HG02623 (cell line): ENCODE measurements at regions not wholly inside any gene's neighbourhood (a gene's known extent, or its start where the extent isn't known, plus 50 kb on each side); places are given as distances from the start of the nearest gene placed in this dataset.
"Not testable (repeated sequence)": the region's sequence is repeated elsewhere in the genome, so short reads cannot be mapped to it uniquely, and the experiment has no call there.

ENCODE experiments used
- ATAC-seq: cut with Tn5 transposase; IDR thresholded peaks from one replicate; pipeline ENCODE4 v1.9.1; 2021; ENCODE audit warnings: moderate library complexity; ENCODE audit not compliant: unreplicated experiment

- ATAC-seq, result no peak
Observed at GRCh38 chr5:130502702-130503101, 598.4 kb downstream of the CHSY3 start.

GRCh38 chr5:130501151-130501865 is 597.0 kb downstream of the CHSY3 start:
- no peak for ATAC-seq

DNA sequence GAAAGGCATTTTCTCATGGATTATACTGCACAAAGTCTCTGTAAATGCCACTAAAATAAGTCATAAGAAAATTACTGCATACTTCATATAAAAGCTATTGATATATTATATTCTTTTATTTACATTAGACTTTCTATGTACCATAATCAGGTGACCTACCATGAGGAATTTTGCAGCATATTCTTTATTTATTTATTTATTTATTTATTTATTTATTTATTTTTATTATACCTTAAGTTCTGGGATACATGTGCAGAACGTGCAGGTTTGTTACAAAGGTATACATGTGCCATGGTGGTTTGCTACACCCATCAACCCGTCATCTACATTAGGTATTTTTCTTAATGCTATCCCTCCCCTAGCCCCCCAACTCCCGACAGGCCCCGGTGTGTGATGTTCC is 596.2 kb downstream of the CHSY3 start:
- ATAC-seq, result not testable (repeated sequence)

DNA sequence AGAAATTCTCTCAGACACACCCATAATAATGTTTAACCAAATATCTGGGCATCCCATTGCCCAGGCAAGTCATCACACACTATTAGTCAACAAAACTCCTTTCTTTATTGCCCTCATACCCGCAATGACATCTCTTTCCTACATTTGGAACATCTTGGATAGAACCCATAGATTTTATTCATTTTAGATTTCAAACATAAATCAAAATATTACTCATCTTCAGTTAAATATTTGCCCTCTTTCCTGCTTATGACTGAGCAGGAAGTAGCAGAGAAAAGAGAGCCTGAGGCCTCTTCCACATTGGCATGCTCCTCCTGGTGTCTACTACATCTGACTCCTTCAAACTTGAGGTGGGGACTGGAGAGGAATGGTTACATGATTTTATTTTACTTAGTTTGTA is 592.0 kb downstream of the CHSY3 start:
- no peak for ATAC-seq

DNA sequence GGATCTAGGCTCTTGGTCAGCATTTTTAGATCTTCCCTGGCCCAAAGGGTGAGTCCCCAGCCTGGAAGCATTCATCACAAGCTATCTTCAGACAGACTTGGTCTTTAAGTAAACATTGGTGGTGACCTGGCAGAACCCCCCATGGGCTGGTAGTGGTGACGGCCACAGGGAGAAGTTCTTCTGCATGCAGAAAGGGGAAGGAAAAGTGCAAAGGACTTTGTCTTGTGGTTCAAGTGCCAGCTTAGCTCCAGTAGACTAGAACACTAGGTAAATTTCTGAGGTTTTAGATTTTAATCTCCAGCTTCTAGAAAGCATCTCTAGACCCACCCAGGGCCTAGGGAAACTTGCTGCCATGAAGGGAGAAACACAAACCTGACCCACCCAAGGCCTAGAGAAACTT is 584.0 kb downstream of the CHSY3 start:
- ATAC-seq, result no peak

DNA sequence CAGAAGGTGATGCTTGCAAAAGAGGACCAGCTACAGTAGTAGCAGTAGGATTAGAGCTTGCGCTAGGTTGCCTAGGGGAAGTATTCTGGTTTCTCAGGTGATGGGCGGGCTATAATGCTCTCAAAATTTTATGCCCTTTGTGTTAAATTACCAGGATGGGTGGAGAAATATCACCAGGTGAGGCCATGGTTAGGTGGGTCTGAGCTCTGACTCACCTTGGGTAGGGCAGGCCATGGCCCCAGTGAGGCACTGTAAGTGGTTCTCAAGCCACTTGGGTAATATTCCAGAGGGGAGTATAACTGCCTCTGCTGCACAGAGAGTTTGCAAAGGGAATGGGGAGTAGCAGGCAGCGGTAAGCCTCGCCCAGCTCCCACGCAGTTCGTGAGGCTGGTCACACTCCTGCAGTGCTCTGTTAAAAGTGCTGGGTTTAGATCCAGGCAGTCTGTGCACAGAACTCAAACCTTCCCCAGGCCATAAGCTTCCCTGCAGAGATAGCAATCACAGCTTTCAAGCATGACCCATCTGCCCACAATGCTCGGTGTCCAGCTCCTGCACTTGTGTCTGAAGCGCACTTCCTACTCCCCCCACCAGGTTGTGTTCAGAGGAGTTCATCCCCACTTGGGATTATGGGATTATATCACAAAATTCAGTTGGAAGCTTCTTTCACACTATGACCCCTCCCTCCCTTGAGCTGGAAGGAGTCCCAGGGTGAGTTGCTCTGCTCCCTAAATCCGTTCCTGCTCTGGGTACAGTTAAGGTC is 575.0 kb downstream of the CHSY3 start:
- no peak for ATAC-seq

DNA sequence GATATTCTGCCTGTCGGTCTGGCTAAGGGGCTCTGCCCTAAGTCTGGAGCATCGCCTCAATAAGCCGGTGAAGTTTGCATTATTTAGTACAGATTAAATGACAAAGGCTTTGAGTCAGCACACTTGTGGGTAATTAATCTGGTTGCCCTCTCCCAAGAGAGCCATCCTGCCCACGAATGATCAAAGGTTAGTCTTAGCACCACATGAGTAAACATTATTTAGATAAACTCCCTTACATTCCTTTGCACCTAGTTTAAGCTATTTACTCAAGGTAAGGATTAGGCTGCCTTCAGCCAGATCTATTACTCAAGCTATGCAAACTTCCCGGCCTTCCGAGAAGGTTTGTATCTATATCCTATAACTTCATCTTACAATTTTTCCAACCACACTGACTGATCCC is 572.1 kb downstream of the CHSY3 start:
- ATAC-seq, result no peak

GRCh38 chr5:130462516-130462915 is 558.3 kb downstream of the CHSY3 start:
- ATAC-seq, result no peak

- no peak for ATAC-seq
Observed at GRCh38 chr5:130455175-130455574, 550.9 kb downstream of the CHSY3 start.

- no peak for ATAC-seq
Observed at GRCh38 chr5:130452744-130453143, 548.5 kb downstream of the CHSY3 start.

DNA sequence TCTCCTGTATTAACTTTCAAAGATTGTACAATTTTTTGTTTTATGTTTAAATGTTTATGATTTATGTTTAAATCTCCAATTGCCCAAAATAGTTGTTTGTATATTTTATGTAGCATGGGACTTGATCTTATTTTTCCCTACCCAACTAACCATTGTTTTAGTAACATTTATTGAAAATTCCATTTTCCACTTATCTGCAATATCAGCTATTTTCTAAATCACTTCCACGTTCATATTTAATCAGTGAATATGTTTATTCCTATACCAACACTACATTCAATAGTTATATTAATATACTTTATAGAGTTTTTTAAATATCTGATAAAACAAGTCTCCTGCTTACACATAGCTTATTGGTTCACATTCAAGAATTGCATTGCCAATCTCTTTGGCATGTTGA is 532.2 kb downstream of the CHSY3 start:
- no peak for ATAC-seq

GRCh38 chr5:130427222-130427955 is 523.1 kb downstream of the CHSY3 start:
- no peak for ATAC-seq

DNA sequence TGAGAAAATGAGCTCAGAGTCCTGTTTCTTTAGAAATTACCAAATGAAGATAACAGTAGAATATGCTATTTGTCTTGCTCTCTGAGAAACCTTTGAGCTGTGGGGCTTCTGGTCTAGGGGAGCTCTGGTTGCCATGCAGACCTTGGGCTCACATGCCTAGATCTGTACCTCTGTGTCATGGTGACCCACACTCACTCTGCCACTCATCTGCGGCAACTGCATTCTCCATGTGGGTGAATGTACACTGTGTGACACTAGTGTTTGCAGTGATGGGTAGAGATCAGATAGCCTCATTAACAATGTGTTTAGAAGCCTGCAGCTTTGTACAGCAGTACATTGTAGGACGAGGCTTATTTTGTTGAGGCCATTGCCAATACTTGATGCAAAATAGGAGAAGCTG is 521.2 kb downstream of the CHSY3 start:
- ATAC-seq, result no peak

- no peak for ATAC-seq
Observed at GRCh38 chr5:130424341-130424740, 520.1 kb downstream of the CHSY3 start.

GRCh38 chr5:130402906-130403305 is 498.6 kb downstream of the CHSY3 start:
- ATAC-seq, result no peak

GRCh38 chr5:130400091-130400490 is 495.8 kb downstream of the CHSY3 start:
- ATAC-seq, result no peak

- no peak for ATAC-seq
Observed at GRCh38 chr5:130398825-130399224, 494.6 kb downstream of the CHSY3 start.

DNA sequence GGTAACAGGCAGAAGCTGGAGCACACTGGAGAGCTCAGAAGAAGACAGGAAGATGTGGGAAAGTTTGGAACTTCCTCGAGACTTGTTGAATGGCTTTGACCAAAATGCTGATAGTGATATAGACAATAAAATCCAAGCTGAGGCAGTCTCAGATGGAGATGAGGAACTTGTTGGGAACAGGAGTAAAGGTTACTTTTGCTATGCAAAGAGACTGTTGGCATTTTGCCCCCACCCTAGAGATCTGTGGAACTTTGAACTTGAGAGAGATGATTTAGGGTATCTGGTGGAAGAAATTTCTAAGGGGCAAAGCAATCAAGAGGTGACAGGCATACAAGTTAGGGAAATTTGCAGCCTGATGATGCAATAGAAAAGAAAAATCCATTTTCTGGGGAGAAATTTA is 493.5 kb downstream of the CHSY3 start:
- not testable (repeated sequence) for ATAC-seq

- ATAC-seq, result no peak
Observed at GRCh38 chr5:130397132-130397531, 492.9 kb downstream of the CHSY3 start.

GRCh38 chr5:130391727-130392264 is 487.5 kb downstream of the CHSY3 start:
- ATAC-seq, result not testable (repeated sequence)

DNA sequence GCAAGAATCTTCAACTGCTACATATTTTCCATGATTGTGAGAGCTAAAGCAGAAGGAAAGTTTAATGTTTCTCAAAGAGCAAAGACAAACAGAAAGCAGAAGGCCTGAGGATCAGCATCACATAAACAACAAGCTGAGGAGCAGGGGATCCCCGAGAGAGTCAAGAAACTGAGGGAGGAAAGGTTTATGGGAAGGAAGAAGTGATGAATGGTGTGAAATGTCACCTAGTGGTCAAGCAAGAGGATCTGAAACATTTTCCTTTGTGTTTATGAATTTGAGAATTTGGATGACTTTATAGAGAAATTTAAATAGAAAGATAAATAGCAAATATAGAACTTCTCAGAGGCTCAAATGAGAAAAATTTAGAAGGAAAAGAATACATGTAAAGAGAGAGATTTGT is 481.9 kb downstream of the CHSY3 start:
- no peak for ATAC-seq

DNA sequence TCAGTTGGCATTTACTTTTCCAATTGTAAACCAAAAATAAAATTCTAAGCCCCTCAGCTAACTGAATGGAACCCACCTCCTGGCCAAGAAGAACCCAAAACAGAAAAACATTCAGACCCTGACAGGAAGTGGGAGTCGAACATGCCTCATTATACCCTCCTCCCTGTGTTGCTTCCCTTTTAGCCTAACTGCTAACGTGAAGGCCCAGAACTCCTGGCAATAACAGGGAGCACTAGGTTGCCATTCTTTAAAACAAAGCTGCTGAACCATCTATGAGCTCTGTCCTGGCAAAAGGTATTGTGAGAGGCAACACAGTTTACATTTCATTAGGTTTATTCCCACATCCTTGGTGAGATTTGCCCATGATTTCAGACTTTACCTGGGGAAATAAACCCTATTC is 481.4 kb downstream of the CHSY3 start:
- no peak for ATAC-seq
